GM19438 (cell line): ENCODE measurements at regions not wholly inside any gene's neighbourhood (a gene's known extent, or its start where the extent isn't known, plus 50 kb on each side); places are given as distances from the start of the nearest gene placed in this dataset.

Experiments
- ATAC-seq: cut with Tn5 transposase; IDR thresholded peaks from one replicate; pipeline ENCODE4 v1.9.1; 2021; ENCODE audit warnings: low read depth; ENCODE audit not compliant: unreplicated experiment

DNA sequence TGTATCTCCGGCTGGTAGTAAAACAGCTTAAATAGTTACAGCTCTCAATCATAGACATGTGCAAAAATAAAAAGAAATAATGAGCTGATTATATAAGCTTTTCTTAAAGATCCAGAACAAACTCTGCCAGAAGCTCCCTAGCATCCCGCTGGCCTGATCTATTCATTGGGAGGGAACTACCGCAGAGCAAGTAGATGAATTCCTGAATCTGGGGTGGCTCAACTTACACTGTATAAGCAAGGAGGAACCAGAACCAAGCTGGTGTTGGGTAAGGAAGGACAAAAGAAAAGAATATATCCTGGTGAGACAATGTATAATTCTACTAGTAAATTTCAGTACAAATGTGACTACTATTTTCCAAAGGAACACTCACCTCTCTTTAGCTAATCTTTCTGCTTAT lies 1122.2 kb downstream of the OLFM4 start:
- ATAC-seq: no peak

DNA sequence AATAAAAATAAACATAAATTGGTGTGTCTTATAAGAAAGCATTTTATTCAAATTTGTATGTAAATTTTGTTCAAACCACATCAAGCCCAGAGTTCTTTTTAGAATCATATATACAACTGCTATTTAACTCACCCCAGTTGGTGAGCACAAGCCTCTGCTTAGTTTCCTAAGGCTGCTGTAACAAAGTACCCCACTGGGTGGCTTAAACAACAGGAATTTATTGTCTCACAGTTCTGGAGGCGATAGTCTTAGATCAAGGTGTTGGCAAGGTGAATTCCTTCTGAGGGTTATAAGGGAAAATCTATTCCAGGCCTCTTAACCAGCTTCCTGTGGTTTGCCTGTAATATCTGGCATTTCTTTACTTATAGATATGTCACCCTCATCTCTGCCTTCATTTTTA lies 1133.5 kb downstream of the OLFM4 start:
- no peak for ATAC-seq

DNA sequence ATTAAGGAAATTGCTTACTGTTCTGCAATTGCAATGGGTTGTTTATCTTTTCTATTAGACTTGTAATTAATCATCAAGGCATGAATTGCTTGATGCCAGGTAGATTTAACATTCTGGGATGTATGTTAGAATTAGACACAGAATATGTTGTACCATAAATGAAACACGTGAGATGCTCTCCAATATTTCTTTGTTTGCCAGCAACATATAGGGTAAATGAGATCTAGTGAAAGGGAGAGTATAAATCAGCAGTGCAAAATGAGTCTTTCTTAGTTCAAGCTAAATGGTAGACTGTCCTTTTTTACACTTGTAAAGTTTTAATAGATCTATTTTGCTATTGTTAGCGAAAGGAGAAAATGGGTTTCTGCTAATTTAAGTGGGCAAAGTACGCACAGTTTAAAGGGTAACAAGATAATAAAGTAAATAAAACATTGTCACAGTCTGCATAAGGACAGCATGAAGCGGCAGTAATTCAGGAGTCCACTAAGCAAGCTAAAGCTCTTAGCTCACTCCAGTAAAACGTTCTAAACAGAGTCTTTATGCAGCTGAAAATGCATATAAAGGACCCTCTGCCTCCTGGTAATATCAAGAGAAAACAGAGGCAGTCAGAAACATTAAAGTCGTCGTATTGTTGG lies 1137.1 kb downstream of the OLFM4 start:
- ATAC-seq: no peak

DNA sequence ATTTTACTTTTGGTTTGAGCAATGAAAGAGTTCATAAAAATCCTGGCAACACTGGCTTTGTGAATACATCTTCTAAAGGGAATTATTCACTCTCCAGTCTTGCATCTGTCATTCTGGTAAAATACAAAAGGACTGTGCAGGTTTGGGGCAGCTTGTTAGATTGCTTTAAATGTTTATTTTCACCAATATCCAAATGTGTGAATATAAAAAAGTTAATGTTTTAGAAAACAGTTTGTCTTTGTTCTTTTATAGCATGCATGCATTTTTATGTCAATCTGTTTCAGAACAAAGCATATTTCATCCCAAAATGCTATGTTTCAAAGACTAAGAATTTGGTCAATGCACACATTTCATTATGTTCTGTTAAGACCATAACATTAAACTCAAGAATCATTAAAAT lies 1145.4 kb downstream of the OLFM4 start:
- ATAC-seq: no peak

DNA sequence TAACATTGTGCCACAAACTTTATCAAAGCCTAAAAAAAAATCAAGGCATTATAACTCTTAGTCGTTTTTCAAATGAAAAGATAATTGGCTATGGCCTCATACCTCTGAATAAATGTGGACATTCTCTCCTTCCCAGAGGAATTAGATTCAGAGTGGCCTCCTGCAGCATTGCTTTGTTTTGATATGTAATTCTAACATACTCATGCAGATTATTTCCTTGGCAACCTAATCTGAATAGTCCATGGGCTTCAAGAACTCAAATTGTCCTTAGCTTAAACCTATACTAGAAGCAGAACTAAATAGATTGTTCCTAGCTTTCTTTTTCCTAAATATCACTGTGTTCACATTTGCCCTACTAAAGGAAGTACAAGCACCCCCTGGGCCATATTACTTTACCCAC lies 1146.9 kb downstream of the OLFM4 start:
- no peak for ATAC-seq

DNA sequence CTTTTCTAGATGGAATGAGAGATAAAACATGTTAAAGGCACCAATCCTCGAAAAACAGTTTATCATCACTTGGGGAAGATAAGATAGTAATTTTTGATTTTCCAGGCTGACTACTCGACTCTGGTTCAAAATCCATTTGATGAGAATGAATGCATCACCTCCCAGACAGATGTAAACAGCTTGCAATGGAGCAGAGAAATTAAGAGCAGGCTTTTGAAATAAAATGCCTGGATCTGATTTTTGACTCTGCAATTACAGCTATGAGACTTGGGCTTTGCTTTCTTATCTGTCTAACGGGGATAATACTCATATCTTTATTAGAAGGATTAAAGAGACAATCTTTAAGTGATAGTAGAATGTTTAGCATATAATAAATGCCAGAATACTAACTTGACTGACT lies 1148.9 kb downstream of the OLFM4 start:
- ATAC-seq: no peak

DNA sequence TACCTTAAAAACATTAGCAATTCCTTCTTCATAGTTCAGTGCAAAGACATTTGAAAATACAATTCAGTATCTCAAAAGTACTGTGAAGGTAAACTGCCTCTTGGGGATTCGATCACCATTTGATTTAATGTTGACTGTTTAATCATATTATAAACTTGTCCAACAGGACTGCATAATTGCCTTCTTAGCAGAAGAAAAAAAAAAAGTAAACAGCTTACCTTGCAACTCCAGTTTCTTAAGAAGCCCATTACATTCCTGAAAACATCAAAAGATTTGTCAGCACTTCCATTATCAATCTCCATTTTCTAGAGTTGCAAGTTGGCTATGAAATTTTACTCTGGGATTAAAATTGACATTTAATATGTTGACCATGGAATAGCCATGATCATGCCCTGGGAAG lies 1154.6 kb downstream of the OLFM4 start:
- no peak for ATAC-seq

DNA sequence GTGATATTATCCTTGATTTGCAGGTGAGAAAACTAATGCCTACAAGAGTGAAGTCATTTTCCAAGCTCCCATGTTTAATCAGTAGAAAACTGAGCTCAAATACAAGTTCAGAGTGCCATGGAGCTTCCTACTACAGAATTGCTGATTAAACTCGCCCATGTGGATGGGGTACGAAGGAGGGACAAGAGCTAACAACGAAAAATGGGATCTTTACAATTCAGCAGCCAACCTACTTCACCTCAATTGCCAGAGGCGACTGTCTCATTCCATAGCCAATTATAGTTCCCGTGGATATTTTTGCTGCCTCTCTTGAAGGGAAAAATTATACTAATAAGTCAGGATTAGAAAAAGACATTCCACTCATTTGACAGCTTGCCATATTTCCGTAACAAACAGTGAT lies 1155.1 kb downstream of the OLFM4 start:
- ATAC-seq: no peak

DNA sequence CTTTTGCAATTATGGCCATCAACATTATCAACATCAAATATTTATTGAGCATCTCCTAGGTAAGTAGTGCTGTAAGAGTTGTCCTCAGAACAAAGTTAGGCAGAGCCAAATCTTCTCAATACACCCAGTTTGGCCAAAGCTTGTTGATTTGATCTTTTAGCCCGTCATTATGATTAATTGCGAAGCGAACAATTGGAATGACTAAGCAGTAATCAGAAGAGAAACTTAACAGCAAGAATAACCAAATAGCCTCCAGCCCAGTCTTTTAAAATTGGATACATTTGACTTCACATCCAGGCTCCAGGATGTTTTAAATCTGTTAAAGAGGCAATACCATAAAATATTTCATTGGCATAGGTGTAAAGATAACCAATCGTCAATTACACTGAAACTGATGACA lies 1156.0 kb downstream of the OLFM4 start:
- no peak for ATAC-seq

DNA sequence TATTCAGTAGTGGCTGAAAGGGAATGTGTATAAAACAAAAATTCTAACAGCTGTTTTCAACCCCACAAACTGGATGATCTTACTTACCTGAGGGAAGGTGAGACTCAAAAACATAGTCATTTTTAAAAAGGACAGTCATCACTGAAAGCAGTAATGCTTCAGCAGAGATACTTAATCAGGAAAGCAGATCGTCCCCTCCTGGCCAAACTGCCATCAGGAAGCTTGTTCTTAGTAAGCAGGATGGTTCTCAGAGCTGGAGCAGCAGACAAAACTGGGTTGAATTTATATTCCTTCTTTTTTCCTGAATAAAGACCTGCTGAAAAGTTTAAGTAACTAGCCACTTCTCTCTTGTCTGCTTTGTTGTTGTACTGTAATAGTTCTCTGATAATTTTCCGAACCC lies 1156.5 kb downstream of the OLFM4 start:
- no peak for ATAC-seq

DNA sequence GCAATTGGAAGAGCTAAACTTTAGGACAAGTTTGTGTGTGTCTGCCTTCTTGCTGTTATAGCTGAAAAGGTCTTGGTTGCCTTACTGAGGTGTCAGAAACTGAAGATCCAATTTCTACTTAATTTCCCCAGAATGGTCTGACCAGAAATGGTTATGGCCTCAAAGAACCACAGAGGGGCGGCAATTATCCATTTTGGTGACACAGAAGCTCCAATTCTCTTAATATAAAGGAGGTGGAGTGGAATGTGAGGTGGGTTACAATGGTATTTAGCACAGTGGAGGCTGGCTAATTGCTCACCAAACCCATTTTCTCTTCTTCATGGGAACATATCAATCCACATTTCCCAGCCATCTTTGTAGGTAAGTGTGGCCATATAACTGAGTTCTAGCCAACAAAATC lies 1157.2 kb downstream of the OLFM4 start:
- ATAC-seq: no peak

DNA sequence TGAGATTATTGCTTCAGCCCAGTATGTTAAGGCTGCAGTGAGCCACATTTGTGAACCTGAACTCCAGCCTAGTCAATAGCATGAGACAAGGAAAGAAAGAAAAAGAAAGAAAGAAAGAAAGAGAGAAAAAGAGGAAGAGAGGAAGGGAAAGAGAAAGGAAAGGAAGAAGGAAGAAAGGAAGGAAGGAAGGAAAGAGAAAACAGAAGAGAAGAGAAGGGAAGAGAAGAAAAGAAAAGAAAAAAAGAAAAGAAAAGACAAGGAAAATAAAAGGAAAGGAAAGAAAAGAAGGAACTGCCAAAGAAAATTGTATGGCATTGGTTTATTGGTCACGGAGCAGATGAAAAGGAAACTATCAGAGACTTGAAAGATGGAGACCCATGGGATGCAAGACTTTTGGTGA lies 1158.8 kb downstream of the OLFM4 start:
- ATAC-seq: no peak

DNA sequence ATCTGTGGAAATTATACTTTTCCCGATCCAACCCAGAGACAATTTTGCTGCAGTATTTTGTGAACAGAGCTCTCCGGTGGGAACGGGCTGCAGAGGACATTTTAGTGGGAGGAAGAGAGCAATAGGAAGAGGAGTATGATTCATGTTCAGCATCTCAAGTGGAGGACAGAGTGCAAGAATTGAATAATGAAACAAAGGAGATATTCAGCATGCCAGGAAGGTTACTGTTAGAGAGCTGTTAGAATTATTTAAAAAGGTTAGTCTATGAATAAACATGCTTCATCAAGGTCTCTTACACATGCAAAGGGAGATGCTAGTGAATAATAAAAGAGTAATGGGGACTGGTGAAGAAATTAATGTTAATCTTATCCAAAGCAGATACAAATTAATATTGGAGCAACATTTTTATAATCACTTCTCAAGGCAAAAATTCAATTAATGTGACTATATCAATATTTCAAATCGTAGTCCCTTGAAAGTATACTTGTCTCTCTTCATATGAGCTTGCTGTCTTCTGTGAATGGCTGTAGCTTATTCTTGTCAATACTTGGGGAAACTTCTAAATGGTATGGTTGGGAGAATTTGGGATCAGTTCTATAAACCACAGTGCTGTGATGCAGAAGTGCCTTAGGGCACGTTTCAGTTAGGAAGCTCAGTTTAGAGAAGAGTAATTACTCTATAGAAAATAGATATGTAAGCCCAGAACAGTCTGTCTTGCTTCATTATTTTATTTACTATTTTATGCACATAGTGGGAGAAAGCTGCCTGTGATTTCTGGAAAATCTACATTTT lies 1165.8 kb downstream of the OLFM4 start:
- ATAC-seq: no peak

DNA sequence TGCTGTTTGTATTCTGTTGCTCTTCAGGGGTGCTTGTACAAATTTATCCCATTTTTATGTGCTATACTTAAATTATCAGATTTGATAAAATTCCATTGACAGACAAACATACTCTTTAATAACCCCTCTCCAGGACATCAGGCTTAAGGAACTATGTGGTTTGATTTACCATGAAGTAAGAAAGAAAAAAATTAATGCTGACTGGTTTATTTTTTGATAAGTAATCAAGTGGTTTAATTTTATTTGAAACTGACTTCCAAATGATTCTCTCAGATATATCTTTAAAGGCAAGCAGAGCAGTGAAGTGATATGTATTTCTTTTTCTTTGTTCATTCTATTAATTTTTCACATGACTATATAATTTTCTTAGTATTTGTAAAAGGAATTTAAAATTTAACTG lies 1168.1 kb downstream of the OLFM4 start:
- ATAC-seq: no peak

DNA sequence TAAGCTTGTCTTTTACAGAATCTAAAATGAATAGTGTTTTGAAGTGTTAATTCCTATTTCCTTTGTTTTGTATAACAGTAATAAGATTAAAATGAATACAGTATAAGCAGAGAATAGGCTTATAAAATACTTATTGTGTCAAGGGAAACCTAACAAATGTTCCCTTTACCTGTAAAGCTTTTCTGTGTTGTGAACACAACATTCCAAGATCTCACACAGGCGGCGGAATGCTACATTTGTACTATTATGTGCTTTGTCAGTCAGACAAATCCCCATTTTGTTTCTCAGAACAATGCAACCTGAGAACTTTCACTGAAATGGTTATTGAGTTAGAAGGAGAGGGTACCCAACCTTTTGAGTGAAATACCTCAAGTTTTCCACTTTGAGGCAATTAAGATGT lies 1170.3 kb downstream of the OLFM4 start:
- no peak for ATAC-seq

DNA sequence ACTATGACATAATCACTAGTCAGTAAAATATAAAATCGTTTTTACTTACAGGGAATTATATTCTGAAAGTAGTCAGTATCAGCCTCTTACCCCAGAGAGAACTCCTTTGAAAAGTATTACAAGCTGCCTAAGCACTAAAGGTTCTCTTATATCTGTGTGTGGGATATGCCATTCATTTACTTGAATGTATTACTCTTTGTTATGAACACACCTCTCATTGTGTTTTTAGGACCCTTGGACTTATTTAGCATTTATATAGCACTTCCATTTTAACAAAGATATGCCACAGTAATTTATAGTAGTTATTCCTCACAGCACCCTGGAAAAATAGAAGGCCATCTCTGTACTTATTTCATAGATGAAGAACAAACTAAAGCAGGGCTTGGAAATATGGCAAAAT lies 1178.0 kb downstream of the OLFM4 start:
- ATAC-seq: no peak

DNA sequence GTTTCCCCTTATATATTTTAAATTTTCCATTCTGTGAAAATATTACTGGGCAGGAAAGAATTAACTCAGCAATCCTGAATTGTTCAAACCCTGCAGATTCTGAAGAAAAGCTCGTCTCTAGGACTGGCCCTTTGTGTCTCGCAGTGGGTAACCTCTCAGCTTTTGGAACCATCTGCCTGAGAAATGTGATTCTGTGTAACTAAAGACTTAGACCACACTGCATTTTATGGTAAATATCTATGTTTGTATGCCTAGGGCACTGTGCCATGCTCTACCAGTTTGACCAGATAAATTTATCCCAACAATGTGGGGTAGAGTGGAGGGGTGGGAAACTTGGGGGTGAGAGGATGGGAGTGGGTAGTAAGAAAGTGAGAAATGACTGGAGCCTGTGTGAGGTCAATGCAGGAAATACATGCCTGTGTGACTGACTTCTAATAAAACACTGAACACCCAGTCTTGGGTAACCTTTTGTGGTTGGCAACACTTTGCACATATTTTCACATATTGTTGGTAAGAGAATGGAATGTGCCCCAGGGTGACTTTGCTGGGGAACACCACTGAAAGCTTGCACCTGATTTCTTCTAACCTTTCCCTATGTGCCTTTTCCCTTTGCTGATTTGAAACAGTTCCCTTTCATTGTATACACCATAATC lies 1181.9 kb downstream of the OLFM4 start:
- ATAC-seq: no peak

DNA sequence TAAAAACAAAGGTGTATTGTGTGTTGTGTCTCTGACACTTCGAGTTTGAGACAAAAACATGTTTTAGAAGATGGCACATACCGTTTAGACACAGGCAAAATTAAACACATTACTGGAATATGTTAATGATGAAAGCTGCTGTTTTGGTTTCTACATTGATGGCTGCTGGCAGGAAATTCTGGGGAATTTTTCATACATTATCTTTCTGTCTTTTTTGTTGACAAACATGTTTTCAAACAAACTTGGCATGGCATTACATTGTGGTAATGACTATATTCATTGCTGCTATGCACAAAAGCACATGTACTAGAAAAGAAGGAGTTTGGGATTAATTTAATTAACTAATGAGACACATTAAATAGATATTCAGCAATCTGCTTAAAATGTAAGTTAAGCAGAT lies 1187.6 kb downstream of the OLFM4 start:
- ATAC-seq: no peak

DNA sequence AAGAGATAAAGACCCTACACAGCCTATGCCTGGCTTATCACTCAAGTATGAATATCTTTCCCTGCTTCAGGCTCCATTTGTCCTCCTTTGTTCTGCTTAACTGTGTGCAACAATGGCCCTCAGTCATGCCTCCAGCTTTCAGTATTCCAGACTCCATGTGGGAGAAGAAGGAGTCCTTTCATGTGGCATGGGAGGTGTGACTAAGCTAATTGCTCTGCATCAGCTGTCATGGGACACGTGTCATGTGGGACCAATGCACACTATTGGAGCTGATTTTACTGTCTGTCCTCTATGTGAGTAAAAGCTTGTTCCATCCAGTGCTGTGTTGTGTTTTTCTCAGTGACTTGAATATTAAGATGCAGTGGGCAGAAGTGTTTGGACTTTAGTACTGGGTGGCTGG lies 1198.3 kb downstream of the OLFM4 start:
- ATAC-seq: no peak

DNA sequence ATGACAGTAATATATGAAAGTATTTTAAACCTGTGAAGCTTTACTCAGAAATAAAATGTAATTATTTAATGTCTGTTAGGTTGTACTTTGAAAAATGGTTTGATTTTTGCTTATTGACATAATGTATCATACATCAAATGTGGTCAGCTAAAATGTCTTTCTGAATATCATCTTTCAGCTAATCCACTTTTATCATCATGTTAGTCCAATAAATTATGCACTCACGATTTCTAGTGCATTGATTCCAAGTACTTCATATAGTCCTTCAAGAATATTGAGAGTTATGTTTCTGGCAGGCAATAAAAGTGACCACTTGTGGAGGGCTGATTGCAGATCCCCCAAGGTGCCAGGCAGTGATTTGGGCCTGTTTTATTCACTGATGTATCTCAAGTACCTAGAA lies 1204.1 kb downstream of the OLFM4 start:
- no peak for ATAC-seq

DNA sequence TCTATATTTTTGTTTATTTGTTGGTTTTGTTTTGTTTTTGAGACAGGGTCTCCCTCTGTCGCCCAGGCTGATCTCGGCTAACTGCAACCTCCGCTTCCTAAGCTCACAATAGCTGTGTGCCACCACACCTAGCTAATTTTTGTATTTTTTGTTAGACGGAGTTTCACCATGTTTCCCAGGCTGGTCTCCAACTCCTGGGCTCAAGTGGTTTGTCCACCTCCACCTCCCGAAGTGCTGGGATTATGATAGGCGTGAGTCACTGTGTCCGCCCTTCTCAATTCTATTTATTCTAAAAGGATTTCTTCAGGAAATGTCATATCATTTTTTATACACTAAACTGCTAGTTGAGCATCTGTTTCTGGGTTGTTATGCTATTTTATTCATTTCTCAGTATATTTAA lies 1206.0 kb downstream of the OLFM4 start:
- ATAC-seq: no peak

DNA sequence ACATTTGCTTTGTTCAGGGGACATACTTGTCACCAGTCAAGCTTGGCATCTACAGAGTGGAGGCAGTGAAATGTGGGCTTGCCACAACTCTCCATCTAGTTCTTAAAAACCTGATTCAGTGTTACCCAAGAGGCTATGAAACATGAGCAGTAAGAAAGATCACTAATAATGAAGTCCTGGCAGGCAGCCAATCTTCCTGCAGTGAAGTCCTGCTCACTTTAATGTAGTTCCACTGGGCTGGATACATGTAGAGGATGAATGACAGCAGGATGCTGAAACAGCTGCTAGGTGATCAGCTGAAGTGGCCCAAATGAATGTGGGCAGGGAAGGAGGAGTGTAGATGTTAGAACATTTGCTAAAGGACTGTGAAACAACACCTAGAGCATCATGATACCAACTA lies 1213.1 kb downstream of the OLFM4 start:
- ATAC-seq: no peak
